ENCODE measurements at regions not wholly inside any gene's neighbourhood (a gene's known extent, or its start where the extent isn't known, plus 50 kb on each side); places are given as distances from the start of the nearest gene placed in this dataset.

GRCh38 chr20:10137533-10137932, 81.1 kb upstream of the SNAP25 start:
- POLR2A ChIA-PET: interaction anchor here (0.6 kb wide), 1 partner anchor 41 kb away, joined by 3 read pairs; no protein-coding TSS in a partner anchor
- CTCF ChIA-PET: interaction anchor here (0.6 to 0.9 kb wide), 3 partner anchors 53 to 729 kb away, joined by 3 to 4 read pairs (median 3); no protein-coding TSS in a partner anchor
- no peak for DNase-seq (ENCODE audit: unreplicated experiment)
- BruUV-seq (replicated peaks): no TSS peak
- Mint-ChIP-seq H3K9me3 (ENCODE audit: unreplicated experiment) (no peaks in the 10 kb centered on the region), H3K36me3 (ENCODE audit: insufficient read depth, unreplicated experiment) (no peaks in the 10 kb centered on the region), H3K4me3 (ENCODE audit: unreplicated experiment) (no peak overlapping the region), H3K27me3 (ENCODE audit: insufficient read depth, unreplicated experiment) (peaks cover 50% of the 10 kb centered on the region), H3K27ac (ENCODE audit: low read depth, unreplicated experiment) (no peak overlapping the region), H3K4me1 (ENCODE audit: insufficient read depth, unreplicated experiment) (peaks cover 5% of the 10 kb centered on the region)
- intact Hi-C loops (cut with micrococcal nuclease): no loop called here
- no peak for TF ChIP-seq CTCF (IDR thresholded peaks at IDR 0.05; ENCODE audit: unreplicated experiment)

GRCh38 chr20:10157549-10157948, 61.1 kb upstream of the SNAP25 start:
- BruUV-seq (replicated peaks): no TSS peak
- no peak for DNase-seq (ENCODE audit: unreplicated experiment)
- H3K36me3 Mint-ChIP-seq (ENCODE audit: insufficient read depth, unreplicated experiment): no peaks in the 10 kb centered on the region
- H3K9me3 Mint-ChIP-seq (ENCODE audit: unreplicated experiment): peaks cover 12% of the 10 kb centered on the region
- ChIA-PET POLR2A (interaction anchor here (0.6 kb wide), 1 partner anchor 34 kb away, joined by 5 read pairs; no protein-coding TSS in a partner anchor), CTCF (interaction anchor here (0.6 to 1.3 kb wide), 5 partner anchors 14 to 269 kb away, joined by 3 to 5 read pairs (median 3); no protein-coding TSS in a partner anchor)
- no peak overlapping the region for H3K4me3 Mint-ChIP-seq (ENCODE audit: unreplicated experiment)
- no peak for TF ChIP-seq CTCF (IDR thresholded peaks at IDR 0.05; ENCODE audit: unreplicated experiment)
- H3K27ac Mint-ChIP-seq (ENCODE audit: low read depth, unreplicated experiment): no peak overlapping the region
- intact Hi-C loops (cut with micrococcal nuclease): no loop called here
- peaks cover 61% of the 10 kb centered on the region for H3K27me3 Mint-ChIP-seq (ENCODE audit: insufficient read depth, unreplicated experiment)
- no peaks in the 10 kb centered on the region for H3K4me1 Mint-ChIP-seq (ENCODE audit: insufficient read depth, unreplicated experiment)

- Mint-ChIP-seq H3K27me3 (ENCODE audit: insufficient read depth, unreplicated experiment) (peaks cover 64% of the 10 kb centered on the region), H3K36me3 (ENCODE audit: insufficient read depth, unreplicated experiment) (no peaks in the 10 kb centered on the region), H3K27ac (ENCODE audit: low read depth, unreplicated experiment) (no peak overlapping the region), H3K9me3 (ENCODE audit: unreplicated experiment) (no peaks in the 10 kb centered on the region), H3K4me1 (ENCODE audit: insufficient read depth, unreplicated experiment) (no peaks in the 10 kb centered on the region), H3K4me3 (ENCODE audit: unreplicated experiment) (no peak overlapping the region)
- ChIA-PET POLR2A (no interaction called here), CTCF (no interaction called here)
- intact Hi-C loops (cut with micrococcal nuclease): no loop called here
- no peak for DNase-seq (ENCODE audit: unreplicated experiment)
- no peak for TF ChIP-seq CTCF (IDR thresholded peaks at IDR 0.05; ENCODE audit: unreplicated experiment)
- BruUV-seq (replicated peaks): no TSS peak
These were observed 51.6 kb upstream of the SNAP25 start for GRCh38 chr20:10167040-10167439.

- DNase-seq (ENCODE audit: unreplicated experiment): no peak
- Mint-ChIP-seq H3K4me1 (ENCODE audit: insufficient read depth, unreplicated experiment) (no peaks in the 10 kb centered on the region), H3K27ac (ENCODE audit: low read depth, unreplicated experiment) (no peak overlapping the region), H3K4me3 (ENCODE audit: unreplicated experiment) (no peak overlapping the region), H3K27me3 (ENCODE audit: insufficient read depth, unreplicated experiment) (peaks cover 58% of the 10 kb centered on the region), H3K9me3 (ENCODE audit: unreplicated experiment) (no peaks in the 10 kb centered on the region), H3K36me3 (ENCODE audit: insufficient read depth, unreplicated experiment) (no peaks in the 10 kb centered on the region)
- ChIA-PET POLR2A (no interaction called here), CTCF (interaction anchor here (0.7 kb wide), 1 partner anchor 21 kb away, joined by 3 read pairs; no protein-coding TSS in a partner anchor)
- intact Hi-C loops (cut with micrococcal nuclease): no loop called here
- no peak for TF ChIP-seq CTCF (IDR thresholded peaks at IDR 0.05; ENCODE audit: unreplicated experiment)
- no TSS peak for BruUV-seq (replicated peaks)
These were observed 51.0 kb upstream of the SNAP25 start for GRCh38 chr20:10167594-10167993.

Measured in MCF 10A (cell line).